ENCODE measurements at regions not wholly inside any gene's neighbourhood (a gene's known extent, or its start where the extent isn't known, plus 50 kb on each side); places are given as distances from the start of the nearest gene placed in this dataset.

DNA sequence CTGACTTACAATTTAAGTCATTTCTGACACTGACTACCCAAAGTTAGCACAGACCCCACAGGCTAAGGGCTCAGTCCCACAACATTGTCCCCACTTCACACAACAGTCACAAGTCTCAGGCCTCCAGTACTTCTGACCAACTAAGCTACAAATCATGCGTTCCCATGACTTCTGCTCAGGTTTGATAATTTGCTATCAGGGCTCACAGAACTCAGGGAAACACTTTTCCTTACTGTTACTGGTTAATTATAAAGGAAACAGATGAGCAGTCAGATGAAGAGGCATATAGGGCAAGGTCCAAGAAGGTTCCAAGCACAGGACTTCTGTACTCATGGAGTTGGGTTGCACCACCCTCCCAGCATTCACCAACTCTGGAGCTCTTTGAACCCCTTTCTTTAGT, 151.2 kb upstream of the TNR start:
- TF ChIP-seq, protein P1, sequence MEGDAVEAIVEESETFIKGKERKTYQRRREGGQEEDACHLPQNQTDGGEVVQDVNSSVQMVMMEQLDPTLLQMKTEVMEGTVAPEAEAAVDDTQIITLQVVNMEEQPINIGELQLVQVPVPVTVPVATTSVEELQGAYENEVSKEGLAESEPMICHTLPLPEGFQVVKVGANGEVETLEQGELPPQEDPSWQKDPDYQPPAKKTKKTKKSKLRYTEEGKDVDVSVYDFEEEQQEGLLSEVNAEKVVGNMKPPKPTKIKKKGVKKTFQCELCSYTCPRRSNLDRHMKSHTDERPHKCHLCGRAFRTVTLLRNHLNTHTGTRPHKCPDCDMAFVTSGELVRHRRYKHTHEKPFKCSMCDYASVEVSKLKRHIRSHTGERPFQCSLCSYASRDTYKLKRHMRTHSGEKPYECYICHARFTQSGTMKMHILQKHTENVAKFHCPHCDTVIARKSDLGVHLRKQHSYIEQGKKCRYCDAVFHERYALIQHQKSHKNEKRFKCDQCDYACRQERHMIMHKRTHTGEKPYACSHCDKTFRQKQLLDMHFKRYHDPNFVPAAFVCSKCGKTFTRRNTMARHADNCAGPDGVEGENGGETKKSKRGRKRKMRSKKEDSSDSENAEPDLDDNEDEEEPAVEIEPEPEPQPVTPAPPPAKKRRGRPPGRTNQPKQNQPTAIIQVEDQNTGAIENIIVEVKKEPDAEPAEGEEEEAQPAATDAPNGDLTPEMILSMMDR (IDR thresholded peaks at IDR 0.05; ENCODE audit: low read depth, low read length): no peak
- Histone ChIP-seq H3K27ac (ENCODE audit: low read depth, low read length) (no peak overlapping the region), H3K9me3 (ENCODE audit: control insufficient read depth, insufficient read depth, low read length) (no peaks in the 10 kb centered on the region), H3K27me3 (ENCODE audit: control insufficient read depth, insufficient read depth, low read length) (no peaks in the 10 kb centered on the region), H3K4me3 (ENCODE audit: low read depth, low read length) (no peak overlapping the region)
- DNase-seq (ENCODE audit: low read depth, low spot score): no peak
- ChIA-PET POLR2A (no interaction called here), CTCF (interaction anchor here (0.7 kb wide), 1 partner anchor 225 kb away, joined by 3 read pairs; no protein-coding TSS in a partner anchor)

DNA sequence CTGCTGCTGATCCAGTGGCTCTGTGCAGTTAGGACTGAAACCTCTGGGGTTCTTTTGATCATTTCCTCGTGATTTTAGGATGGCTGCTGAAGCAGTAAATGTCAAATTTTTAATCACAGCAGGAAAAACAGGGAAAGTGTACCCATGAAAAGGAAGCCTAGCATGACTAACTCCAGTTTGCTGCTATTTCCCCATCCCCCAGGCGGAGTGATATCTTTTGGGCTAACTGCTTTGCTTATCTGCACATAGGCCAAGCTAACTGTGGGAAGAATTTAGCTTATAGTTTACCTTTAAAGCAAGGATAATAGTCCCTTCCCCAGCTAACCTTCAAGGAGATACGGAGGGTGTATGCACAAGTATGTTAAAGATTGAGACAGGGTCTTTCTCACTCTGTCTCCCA, 149.8 kb upstream of the TNR start:
- Histone ChIP-seq H3K4me3 (ENCODE audit: low read depth, low read length) (no peak overlapping the region), H3K9me3 (ENCODE audit: control insufficient read depth, insufficient read depth, low read length) (no peaks in the 10 kb centered on the region), H3K27me3 (ENCODE audit: control insufficient read depth, insufficient read depth, low read length) (no peaks in the 10 kb centered on the region), H3K27ac (ENCODE audit: low read depth, low read length) (no peak overlapping the region)
- ChIA-PET CTCF (no interaction called here), POLR2A (no interaction called here)
- TF ChIP-seq, protein P1 (IDR thresholded peaks at IDR 0.05; ENCODE audit: low read depth, low read length): no peak
- no peak for DNase-seq (ENCODE audit: low read depth, low spot score)

DNA sequence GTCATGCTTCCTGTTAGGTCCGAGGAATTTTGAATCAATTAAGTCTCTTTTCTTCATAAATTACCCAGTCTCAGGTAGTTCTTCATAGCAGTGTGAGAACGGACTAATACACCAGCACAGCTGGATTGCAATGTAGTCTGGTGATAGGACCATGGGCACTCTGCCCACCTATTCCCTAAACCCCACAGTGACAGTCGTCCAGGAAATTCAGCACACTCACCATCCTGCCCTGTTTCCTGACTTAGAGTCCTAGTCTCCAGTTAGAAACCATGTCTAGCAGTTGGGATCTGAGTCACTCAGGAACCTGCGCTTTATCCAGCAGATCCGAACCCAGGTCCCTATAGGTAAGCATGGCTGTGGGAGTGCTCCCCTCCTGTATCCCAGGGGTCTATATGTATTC, 149.3 kb upstream of the TNR start:
- TF ChIP-seq, protein P1 (IDR thresholded peaks at IDR 0.05; ENCODE audit: low read depth, low read length): no peak
- Histone ChIP-seq H3K9me3 (ENCODE audit: control insufficient read depth, insufficient read depth, low read length) (no peaks in the 10 kb centered on the region), H3K27ac (ENCODE audit: low read depth, low read length) (no peak overlapping the region), H3K27me3 (ENCODE audit: control insufficient read depth, insufficient read depth, low read length) (no peaks in the 10 kb centered on the region), H3K4me3 (ENCODE audit: low read depth, low read length) (no peak overlapping the region)
- CTCF ChIA-PET: no interaction called here
- no peak for DNase-seq (ENCODE audit: low read depth, low spot score)
- POLR2A ChIA-PET: no interaction called here

DNA sequence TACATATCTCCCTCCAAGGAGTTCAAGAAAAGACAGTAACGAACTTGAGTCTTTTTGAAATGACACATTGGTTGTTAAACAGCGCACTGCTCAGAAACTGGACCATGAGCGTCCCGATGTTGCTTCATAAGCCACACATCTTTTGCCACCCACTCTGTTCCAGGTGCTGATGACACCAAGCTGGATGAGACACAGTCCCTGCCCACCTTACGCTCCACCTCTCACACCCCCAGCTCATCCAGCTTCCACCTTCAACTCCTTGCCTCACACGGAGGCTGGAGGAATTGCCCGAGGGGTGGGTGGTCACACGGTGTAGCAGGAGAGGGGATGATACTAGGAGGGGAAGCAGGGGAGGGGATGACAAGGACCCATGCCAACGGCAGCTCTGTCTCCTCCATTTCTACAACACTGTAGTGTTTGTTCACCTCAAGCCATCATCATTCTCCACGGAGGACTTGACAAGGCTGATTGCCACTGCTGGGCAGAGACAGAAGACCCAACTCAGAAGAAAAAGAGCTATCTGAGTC, 148.5 kb upstream of the TNR start:
- Histone ChIP-seq H3K9me3 (ENCODE audit: control insufficient read depth, insufficient read depth, low read length) (no peaks in the 10 kb centered on the region), H3K4me3 (ENCODE audit: low read depth, low read length) (no peak overlapping the region), H3K27ac (ENCODE audit: low read depth, low read length) (no peak overlapping the region), H3K27me3 (ENCODE audit: control insufficient read depth, insufficient read depth, low read length) (no peaks in the 10 kb centered on the region)
- CTCF ChIA-PET: no interaction called here
- POLR2A ChIA-PET: no interaction called here
- DNase-seq (ENCODE audit: low read depth, low spot score): no peak
- TF ChIP-seq, protein P1 (IDR thresholded peaks at IDR 0.05; ENCODE audit: low read depth, low read length): no peak

DNA sequence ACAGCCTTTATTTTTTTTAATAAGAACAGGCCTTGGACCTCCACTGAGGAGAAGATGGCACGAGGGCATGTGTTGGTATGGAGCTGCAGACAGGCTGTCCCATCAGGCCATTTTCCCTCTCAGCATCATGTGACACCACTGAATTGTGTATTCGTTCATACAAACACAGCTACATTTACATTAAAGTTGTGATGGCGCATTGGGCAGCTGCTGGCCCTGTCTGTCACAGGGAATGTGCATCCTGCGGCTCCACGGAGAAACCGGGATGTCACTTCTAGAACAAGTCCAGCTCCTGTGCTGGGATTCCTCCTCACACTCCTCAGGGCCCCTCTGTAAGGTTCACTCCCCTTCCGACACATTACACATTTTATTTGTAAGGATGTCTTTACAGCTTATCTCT, 147.6 kb upstream of the TNR start:
- Histone ChIP-seq H3K9me3 (ENCODE audit: control insufficient read depth, insufficient read depth, low read length) (no peaks in the 10 kb centered on the region), H3K27me3 (ENCODE audit: control insufficient read depth, insufficient read depth, low read length) (no peaks in the 10 kb centered on the region), H3K27ac (ENCODE audit: low read depth, low read length) (no peak overlapping the region), H3K4me3 (ENCODE audit: low read depth, low read length) (no peak overlapping the region)
- TF ChIP-seq, protein P1 (IDR thresholded peaks at IDR 0.05; ENCODE audit: low read depth, low read length): no peak
- POLR2A ChIA-PET: no interaction called here
- CTCF ChIA-PET: no interaction called here
- DNase-seq (ENCODE audit: low read depth, low spot score): no peak

Measured in AG04450 (cell line).